ENCODE measurements at regions not wholly inside any gene's neighbourhood (a gene's known extent, or its start where the extent isn't known, plus 50 kb on each side); places are given as distances from the start of the nearest gene placed in this dataset.

DNA sequence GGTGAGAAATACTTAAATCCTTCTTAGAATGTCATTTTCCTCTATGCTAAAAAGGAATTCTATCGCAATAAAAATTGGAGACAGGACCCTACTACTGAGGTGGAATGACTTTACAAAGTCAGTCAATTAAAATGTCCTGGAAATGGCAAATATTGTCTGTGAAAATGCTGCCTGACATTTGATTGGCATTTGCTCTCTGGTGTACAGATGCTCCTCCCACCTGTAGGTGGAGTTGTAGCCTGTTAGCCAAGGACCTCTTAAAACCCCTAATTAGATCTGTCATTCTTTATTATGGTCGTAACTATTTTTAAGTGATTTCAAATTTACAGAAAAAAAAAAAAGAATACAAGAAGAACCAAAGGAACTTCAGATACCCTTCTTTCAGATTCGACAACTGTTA lies 393.1 kb upstream of the KLHL29 start:
- Histone ChIP-seq H3K9me2 (replicated peaks; ENCODE audit: control insufficient read depth, low read length) (no peaks in the 10 kb centered on the region), H3K4me3 (ENCODE audit: low read length) (no peak overlapping the region), H3F3A (ENCODE audit: control insufficient read depth, insufficient read depth) (no peaks in the 10 kb centered on the region), H3K79me2 (ENCODE audit: control insufficient read depth, low read length) (no peaks in the 10 kb centered on the region), H3K9me3 (ENCODE audit: control insufficient read depth, insufficient read depth, low read length) (no peaks in the 10 kb centered on the region), H3K4me1 (ENCODE audit: control insufficient read depth, low read length) (no peaks in the 10 kb centered on the region), H4K20me1 (ENCODE audit: control insufficient read depth, insufficient read depth, low read depth, low read length) (no peaks in the 10 kb centered on the region), H3K4me2 (ENCODE audit: low read length) (no peak overlapping the region), H3K27ac (ENCODE audit: low read depth, low read length) (no peak overlapping the region), H3K36me3 (ENCODE audit: control insufficient read depth, low read length) (no peaks in the 10 kb centered on the region), H3K27me3 (ENCODE audit: control insufficient read depth, low read length) (no peaks in the 10 kb centered on the region)
- TF ChIP-seq EZH2phosphoT487 (IDR thresholded peaks at IDR 0.05; ENCODE audit: borderline replicate concordance, low read length), result no peak
- TF ChIP-seq CTCF (IDR thresholded peaks at IDR 0.05; ENCODE audit: low read depth, low read length, poor library complexity, severe bottlenecking), result no peak

DNA sequence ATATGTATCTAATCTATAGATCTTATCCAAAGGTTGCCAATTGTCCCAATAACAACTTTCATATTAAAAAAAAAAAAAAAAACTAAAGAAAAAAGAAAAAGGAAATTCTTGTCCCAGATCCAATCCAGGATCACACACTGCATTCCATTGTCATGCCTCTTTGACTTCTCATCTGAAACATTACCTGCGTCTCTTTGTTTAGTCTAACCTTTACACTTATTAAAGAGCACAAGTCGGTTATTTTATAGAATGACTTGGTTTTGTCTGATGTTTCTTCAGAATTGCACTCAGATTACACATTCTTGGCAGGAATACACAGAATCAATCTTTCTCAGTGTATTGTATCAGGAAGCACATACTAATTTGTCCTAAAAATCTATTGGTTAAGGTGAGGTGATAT lies 392.5 kb upstream of the KLHL29 start:
- Histone ChIP-seq H3F3A (ENCODE audit: control insufficient read depth, insufficient read depth) (no peaks in the 10 kb centered on the region), H3K4me3 (ENCODE audit: low read length) (no peak overlapping the region), H3K4me1 (ENCODE audit: control insufficient read depth, low read length) (no peaks in the 10 kb centered on the region), H3K9me2 (replicated peaks; ENCODE audit: control insufficient read depth, low read length) (no peaks in the 10 kb centered on the region), H3K27me3 (ENCODE audit: control insufficient read depth, low read length) (no peaks in the 10 kb centered on the region), H4K20me1 (ENCODE audit: control insufficient read depth, insufficient read depth, low read depth, low read length) (no peaks in the 10 kb centered on the region), H3K4me2 (ENCODE audit: low read length) (no peak overlapping the region), H3K9me3 (ENCODE audit: control insufficient read depth, insufficient read depth, low read length) (no peaks in the 10 kb centered on the region), H3K79me2 (ENCODE audit: control insufficient read depth, low read length) (no peaks in the 10 kb centered on the region), H3K36me3 (ENCODE audit: control insufficient read depth, low read length) (no peaks in the 10 kb centered on the region), H3K27ac (ENCODE audit: low read depth, low read length) (no peak overlapping the region)
- TF ChIP-seq EZH2phosphoT487 (IDR thresholded peaks at IDR 0.05; ENCODE audit: borderline replicate concordance, low read length), result no peak
- TF ChIP-seq CTCF (IDR thresholded peaks at IDR 0.05; ENCODE audit: low read depth, low read length, poor library complexity, severe bottlenecking), result no peak

DNA sequence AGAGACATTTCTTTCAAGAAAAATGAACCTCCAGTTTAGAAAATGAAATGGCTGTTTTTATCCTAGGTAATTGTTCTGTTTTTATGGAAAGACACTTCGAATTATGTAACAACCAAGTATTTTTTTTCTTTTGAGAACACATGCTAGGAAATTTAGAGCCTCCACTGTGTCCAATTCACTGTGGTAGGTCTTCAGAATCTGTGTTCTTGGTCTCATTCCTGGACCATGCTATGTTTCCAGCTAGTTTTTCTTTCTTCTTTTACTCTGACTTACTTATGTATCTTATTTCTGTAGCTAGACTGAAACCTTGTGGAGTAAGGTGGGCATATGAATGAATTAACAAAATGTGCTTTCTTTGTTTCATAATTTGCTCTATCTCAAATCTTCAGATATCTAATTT lies 391.7 kb upstream of the KLHL29 start:
- Histone ChIP-seq H3K79me2 (ENCODE audit: control insufficient read depth, low read length) (no peaks in the 10 kb centered on the region), H3K4me2 (ENCODE audit: low read length) (no peak overlapping the region), H3K27ac (ENCODE audit: low read depth, low read length) (no peak overlapping the region), H3K4me3 (ENCODE audit: low read length) (no peak overlapping the region), H3K9me3 (ENCODE audit: control insufficient read depth, insufficient read depth, low read length) (no peaks in the 10 kb centered on the region), H4K20me1 (ENCODE audit: control insufficient read depth, insufficient read depth, low read depth, low read length) (no peaks in the 10 kb centered on the region), H3F3A (ENCODE audit: control insufficient read depth, insufficient read depth) (no peaks in the 10 kb centered on the region), H3K4me1 (ENCODE audit: control insufficient read depth, low read length) (no peaks in the 10 kb centered on the region), H3K9me2 (replicated peaks; ENCODE audit: control insufficient read depth, low read length) (no peaks in the 10 kb centered on the region), H3K27me3 (ENCODE audit: control insufficient read depth, low read length) (no peaks in the 10 kb centered on the region), H3K36me3 (ENCODE audit: control insufficient read depth, low read length) (no peaks in the 10 kb centered on the region)
- TF ChIP-seq EZH2phosphoT487 (IDR thresholded peaks at IDR 0.05; ENCODE audit: borderline replicate concordance, low read length) (no peak), CTCF (IDR thresholded peaks at IDR 0.05; ENCODE audit: low read depth, low read length, poor library complexity, severe bottlenecking) (no peak)

- no peaks in the 10 kb centered on the region for H3K27me3 ChIP-seq (ENCODE audit: control insufficient read depth, low read length)
- no peaks in the 10 kb centered on the region for H3K9me3 ChIP-seq (ENCODE audit: control insufficient read depth, insufficient read depth, low read length)
- TF ChIP-seq CTCF (IDR thresholded peaks at IDR 0.05; ENCODE audit: low read depth, low read length, poor library complexity, severe bottlenecking), result no peak
- TF ChIP-seq EZH2phosphoT487 (IDR thresholded peaks at IDR 0.05; ENCODE audit: borderline replicate concordance, low read length), result no peak
- no peak overlapping the region for H3K4me3 ChIP-seq (ENCODE audit: low read length)
- no peaks in the 10 kb centered on the region for H3K79me2 ChIP-seq (ENCODE audit: control insufficient read depth, low read length)
- no peaks in the 10 kb centered on the region for H3K36me3 ChIP-seq (ENCODE audit: control insufficient read depth, low read length)
- H3F3A ChIP-seq (ENCODE audit: control insufficient read depth, insufficient read depth), result no peaks in the 10 kb centered on the region
- no peaks in the 10 kb centered on the region for H4K20me1 ChIP-seq (ENCODE audit: control insufficient read depth, insufficient read depth, low read depth, low read length)
- H3K4me2 ChIP-seq (ENCODE audit: low read length), result no peak overlapping the region
- no peaks in the 10 kb centered on the region for H3K9me2 ChIP-seq (replicated peaks; ENCODE audit: control insufficient read depth, low read length)
- no peaks in the 10 kb centered on the region for H3K4me1 ChIP-seq (ENCODE audit: control insufficient read depth, low read length)
- H3K27ac ChIP-seq (ENCODE audit: low read depth, low read length), result no peak overlapping the region
Measured at GRCh38 chr2:22995576-22995975, 389.4 kb upstream of the KLHL29 start.
